ENCODE measurements at regions not wholly inside any gene's neighbourhood (a gene's known extent, or its start where the extent isn't known, plus 50 kb on each side); places are given as distances from the start of the nearest gene placed in this dataset.

DNA sequence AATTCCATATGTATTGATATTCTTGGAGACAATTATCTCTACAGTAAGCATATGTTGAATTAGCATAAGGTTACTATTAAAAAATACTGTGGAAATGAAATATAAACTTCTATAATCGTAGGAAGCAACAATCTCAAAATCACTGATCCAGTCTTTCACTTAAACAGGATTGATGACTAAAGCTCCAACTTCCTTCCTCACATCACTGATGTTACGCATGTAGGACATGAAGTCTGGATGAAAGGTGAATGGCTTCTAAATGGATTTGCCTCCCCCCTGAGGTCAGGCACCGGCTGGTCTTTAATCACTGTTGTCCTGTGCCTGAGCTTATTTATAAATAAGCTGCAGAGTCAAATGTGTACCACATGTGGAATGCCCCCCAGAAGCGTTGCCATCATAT lies 157.1 kb upstream of the NFIB start:
- TF ChIP-seq, protein P1, sequence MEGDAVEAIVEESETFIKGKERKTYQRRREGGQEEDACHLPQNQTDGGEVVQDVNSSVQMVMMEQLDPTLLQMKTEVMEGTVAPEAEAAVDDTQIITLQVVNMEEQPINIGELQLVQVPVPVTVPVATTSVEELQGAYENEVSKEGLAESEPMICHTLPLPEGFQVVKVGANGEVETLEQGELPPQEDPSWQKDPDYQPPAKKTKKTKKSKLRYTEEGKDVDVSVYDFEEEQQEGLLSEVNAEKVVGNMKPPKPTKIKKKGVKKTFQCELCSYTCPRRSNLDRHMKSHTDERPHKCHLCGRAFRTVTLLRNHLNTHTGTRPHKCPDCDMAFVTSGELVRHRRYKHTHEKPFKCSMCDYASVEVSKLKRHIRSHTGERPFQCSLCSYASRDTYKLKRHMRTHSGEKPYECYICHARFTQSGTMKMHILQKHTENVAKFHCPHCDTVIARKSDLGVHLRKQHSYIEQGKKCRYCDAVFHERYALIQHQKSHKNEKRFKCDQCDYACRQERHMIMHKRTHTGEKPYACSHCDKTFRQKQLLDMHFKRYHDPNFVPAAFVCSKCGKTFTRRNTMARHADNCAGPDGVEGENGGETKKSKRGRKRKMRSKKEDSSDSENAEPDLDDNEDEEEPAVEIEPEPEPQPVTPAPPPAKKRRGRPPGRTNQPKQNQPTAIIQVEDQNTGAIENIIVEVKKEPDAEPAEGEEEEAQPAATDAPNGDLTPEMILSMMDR (IDR thresholded peaks at IDR 0.05) = no peak
- TF ChIP-seq EP300 (IDR thresholded peaks at IDR 0.05) = no peak
- TF ChIP-seq POLR2A (IDR thresholded peaks at IDR 0.05) = no peak
- TF ChIP-seq POLR2AphosphoS5 (IDR thresholded peaks at IDR 0.05) = no peak
